Endothelial cell of umbilical vein (primary cell): ENCODE measurements at regions not wholly inside any gene's neighbourhood (a gene's known extent, or its start where the extent isn't known, plus 50 kb on each side); places are given as distances from the start of the nearest gene placed in this dataset.

Experiments used
- EZH2 ChIP-seq: IDR thresholded peaks from 2 replicates; pipeline ENCODE4 v1.6.1; 2012; ENCODE audit warnings: borderline replicate concordance, low read depth, mild to moderate bottlenecking, moderate library complexity, low read length, inconsistent platforms; ENCODE audit not compliant: severe bottlenecking
- FOS ChIP-seq: IDR thresholded peaks from 2 replicates; pipeline ENCODE4 v1.6.1; 2011; ENCODE audit warnings: mild to moderate bottlenecking, low read length, moderate library complexity, borderline replicate concordance; ENCODE audit not compliant: insufficient read depth
- GATA2 ChIP-seq: IDR thresholded peaks from 2 replicates; pipeline ENCODE4 v1.7.0; 2011; ENCODE audit warnings: low read depth, mild to moderate bottlenecking, moderate library complexity, mixed read lengths, low read length; ENCODE audit not compliant: insufficient read length, insufficient read depth
- JUN ChIP-seq: IDR thresholded peaks from 2 replicates; pipeline ENCODE4 v1.6.1; 2011; ENCODE audit warnings: borderline replicate concordance, low read depth; ENCODE audit not compliant: insufficient read length, insufficient read depth
- MAX ChIP-seq: IDR thresholded peaks from 2 replicates; pipeline ENCODE4 v1.6.1; 2011; ENCODE audit not compliant: insufficient read depth, insufficient read length
- MYC ChIP-seq: IDR thresholded peaks from one replicate; pipeline ENCODE4 v1.6.1; 2011; ENCODE audit warnings: mild to moderate bottlenecking, low read depth, low read length
- POLR2A ChIP-seq: IDR thresholded peaks from 2 replicates; pipeline ENCODE4 v1.6.1; 2012; ENCODE audit warnings: low read depth, mild to moderate bottlenecking, control low read depth, low read length
- POLR2AphosphoS5 ChIP-seq: IDR thresholded peaks from 2 replicates; pipeline ENCODE4 v1.6.1; 2012; ENCODE audit warnings: low read depth, mild to moderate bottlenecking, control low read depth, low read length, moderate library complexity; ENCODE audit not compliant: insufficient read depth
- TF ChIP-seq, protein P1 (sequence below), 2 donors: IDR thresholded peaks; 1 replicate in 1 of 2; 2 replicates in 1 of 2; pipeline ENCODE4 v1.5.1; 2011; ENCODE audit warnings: low read length in 2 of 2, mild to moderate bottlenecking in 2 of 2, moderate library complexity in 2 of 2, control low read depth in 1 of 2, inconsistent platforms in 1 of 2, low read depth in 1 of 2; ENCODE audit not compliant: insufficient read depth in 1 of 2; ENCODE audit errors: extremely low read depth in 1 of 2

- TF ChIP-seq JUN (no peak), POLR2A (no peak), POLR2AphosphoS5 (no peak), MAX (no peak), EZH2 (no peak), MYC (no peak), FOS (no peak), GATA2 (no peak)
- TF ChIP-seq, protein P1, sequence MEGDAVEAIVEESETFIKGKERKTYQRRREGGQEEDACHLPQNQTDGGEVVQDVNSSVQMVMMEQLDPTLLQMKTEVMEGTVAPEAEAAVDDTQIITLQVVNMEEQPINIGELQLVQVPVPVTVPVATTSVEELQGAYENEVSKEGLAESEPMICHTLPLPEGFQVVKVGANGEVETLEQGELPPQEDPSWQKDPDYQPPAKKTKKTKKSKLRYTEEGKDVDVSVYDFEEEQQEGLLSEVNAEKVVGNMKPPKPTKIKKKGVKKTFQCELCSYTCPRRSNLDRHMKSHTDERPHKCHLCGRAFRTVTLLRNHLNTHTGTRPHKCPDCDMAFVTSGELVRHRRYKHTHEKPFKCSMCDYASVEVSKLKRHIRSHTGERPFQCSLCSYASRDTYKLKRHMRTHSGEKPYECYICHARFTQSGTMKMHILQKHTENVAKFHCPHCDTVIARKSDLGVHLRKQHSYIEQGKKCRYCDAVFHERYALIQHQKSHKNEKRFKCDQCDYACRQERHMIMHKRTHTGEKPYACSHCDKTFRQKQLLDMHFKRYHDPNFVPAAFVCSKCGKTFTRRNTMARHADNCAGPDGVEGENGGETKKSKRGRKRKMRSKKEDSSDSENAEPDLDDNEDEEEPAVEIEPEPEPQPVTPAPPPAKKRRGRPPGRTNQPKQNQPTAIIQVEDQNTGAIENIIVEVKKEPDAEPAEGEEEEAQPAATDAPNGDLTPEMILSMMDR (IDR thresholded peaks at IDR 0.05; ENCODE audit: extremely low read depth in 1 of 2, insufficient read depth in 1 of 2, low read depth in 1 of 2, low read length in 2 of 2), result no peak
Measured at GRCh38 chr2:236975766-236976165, 109.9 kb upstream of the COPS8 start.
